ENCODE measurements at regions not wholly inside any gene's neighbourhood (a gene's known extent, or its start where the extent isn't known, plus 50 kb on each side); places are given as distances from the start of the nearest gene placed in this dataset.
"Not testable (repeated sequence)": the region's sequence is repeated elsewhere in the genome, so short reads cannot be mapped to it uniquely, and the experiment has no call there.

GRCh38 chr16:29253066-29253590 is 153.4 kb downstream of the NPIPB11 start:
- not testable (repeated sequence) for TF ChIP-seq CTCF, POLR2A (IDR thresholded peaks at IDR 0.05)

All from tibial nerve (tissue), 3 donors.